VCaP (cell line): ENCODE measurements at regions not wholly inside any gene's neighbourhood (a gene's known extent, or its start where the extent isn't known, plus 50 kb on each side); places are given as distances from the start of the nearest gene placed in this dataset.

ENCODE experiments used
- H3K27ac ChIP-seq: fragments of 450-650 bp; 2 replicates; pipeline ENCODE4 v1.5.1; 2017
- CTCF ChIP-seq: fragments of 450-650 bp; conservative IDR thresholded peaks from 2 replicates; pipeline ENCODE4 v1.5.1; 2017; ENCODE audit warnings: mild to moderate bottlenecking, moderate library complexity

- H3K27ac ChIP-seq = no peak overlapping the region
- no peak for TF ChIP-seq CTCF
Observed at GRCh38 chr4:121255986-121256750, 92.0 kb upstream of the TNIP3 start.

GRCh38 chr4:121253961-121254360 lies 89.8 kb upstream of the TNIP3 start:
- no peak overlapping the region for H3K27ac ChIP-seq
- no peak for TF ChIP-seq CTCF

- H3K27ac ChIP-seq = no peak overlapping the region
- TF ChIP-seq CTCF = peak; percentile 88
Observed at GRCh38 chr4:121252224-121252806, 88.2 kb upstream of the TNIP3 start.

DNA sequence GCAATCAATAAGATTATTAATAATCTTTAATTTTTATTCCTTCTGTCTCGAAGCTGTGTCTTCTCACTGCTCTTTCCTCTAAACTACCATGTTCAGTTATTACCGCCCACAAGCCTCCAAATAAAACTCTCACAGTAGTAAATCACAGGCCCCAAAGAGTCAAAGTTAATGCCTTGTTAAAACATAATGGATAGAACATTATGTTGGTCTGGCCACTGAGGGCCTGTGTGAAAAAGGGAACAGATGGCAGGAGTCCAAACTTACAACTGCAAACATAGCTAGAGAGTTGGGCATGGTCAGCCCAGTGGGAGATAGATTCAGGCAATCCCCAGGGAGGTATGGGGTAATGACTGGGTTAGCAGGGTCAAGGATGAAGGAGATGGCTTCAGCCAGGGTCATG lies 84.6 kb upstream of the TNIP3 start:
- TF ChIP-seq CTCF = no peak

DNA sequence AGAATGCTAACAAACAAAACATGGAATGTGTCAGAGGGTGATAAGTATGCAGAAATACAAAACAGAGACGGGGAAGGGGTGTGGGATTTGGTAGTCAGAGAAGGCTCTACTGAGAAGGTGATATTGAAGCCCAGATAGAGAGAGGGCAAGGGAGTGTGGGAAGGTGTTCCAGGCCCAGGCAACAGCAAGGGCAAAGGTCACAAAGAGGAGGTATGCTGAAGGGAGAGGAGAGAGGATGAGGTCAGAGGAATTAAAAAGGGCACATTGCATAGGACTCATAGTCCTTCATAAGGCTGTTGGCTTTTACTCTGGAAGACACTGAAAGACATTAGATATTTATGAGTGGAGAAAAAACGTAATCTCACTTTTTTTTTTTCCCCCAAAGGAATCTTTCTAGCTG lies 82.6 kb upstream of the TNIP3 start:
- no peak for TF ChIP-seq CTCF
- H3K27ac ChIP-seq = no peak overlapping the region

More for the DNA sequence above, 84.6 kb upstream of the TNIP3 start:
- no peak overlapping the region for H3K27ac ChIP-seq

GRCh38 chr4:121243485-121243884 lies 79.4 kb upstream of the TNIP3 start:
- H3K27ac ChIP-seq = no peak overlapping the region
- TF ChIP-seq CTCF = no peak

GRCh38 chr4:121242188-121242750 lies 78.1 kb upstream of the TNIP3 start:
- TF ChIP-seq CTCF = no peak
- no peak overlapping the region for H3K27ac ChIP-seq
